ENCODE measurements at regions not wholly inside any gene's neighbourhood (a gene's known extent, or its start where the extent isn't known, plus 50 kb on each side); places are given as distances from the start of the nearest gene placed in this dataset.

DNA sequence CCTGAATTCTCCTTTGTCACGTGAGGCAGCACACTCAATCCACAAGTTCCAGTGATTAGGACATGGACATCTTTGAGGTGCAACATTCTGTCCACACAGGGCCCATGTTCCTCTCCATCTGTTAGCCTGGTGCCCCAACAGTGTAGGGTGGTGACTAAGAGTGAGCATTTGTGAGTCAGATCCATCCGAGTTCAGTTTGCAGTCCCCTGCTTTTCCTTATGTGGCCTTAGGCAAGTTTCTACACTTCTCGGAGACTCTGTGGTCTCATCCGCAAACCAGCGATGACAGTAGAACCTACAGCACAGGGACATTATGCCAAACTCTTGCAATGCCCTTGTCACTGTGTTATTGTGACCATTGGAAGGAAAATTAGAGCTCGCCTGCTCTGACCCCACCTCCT lies 178.7 kb upstream of the CDH4 start:
- no peak for TF ChIP-seq ZFX (IDR thresholded peaks at IDR 0.05)
- no peak for TF ChIP-seq CTCF (conservative IDR thresholded peaks at IDR 0.05)
- H3K27ac ChIP-seq: no peak overlapping the region

DNA sequence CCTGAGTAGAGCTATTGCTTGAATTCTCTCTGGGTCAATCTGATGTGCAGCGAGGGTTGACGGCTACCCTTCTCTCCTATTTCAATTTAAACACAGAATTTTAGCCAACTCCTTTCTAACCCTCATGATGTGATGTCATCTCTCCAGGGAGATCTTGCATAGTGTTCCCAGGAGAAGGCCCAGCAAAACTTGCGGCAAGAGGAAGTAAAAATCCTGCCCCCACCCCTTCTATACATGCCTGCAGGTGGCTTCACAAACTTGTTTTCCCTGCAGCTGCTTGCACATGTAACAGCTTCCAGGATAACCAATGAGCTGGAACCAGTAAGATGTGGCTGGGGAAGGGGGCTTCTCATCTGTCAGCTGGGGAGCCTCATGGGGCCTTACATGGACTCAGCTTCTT lies 169.3 kb upstream of the CDH4 start:
- TF ChIP-seq ZFX (IDR thresholded peaks at IDR 0.05) (no peak), CTCF (conservative IDR thresholded peaks at IDR 0.05) (no peak)
- no peak overlapping the region for H3K27ac ChIP-seq

DNA sequence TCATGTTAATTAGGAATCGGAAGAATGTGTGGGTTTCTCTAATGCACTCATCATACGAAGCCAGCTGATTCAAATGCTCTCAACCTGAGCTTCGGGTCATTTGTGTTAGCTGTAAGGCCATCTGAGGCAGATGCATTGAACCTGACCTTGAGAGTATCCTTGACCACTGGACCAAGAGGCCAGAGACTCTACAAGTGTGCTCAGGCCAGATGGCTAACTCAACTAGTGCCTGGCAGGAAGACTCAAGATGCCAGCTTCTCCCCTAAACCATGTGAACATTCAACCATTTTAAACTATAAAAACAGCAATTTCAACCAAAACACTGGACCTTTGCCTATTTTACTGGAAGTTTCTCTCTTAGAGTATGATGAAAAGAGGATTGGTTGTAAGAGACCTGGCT lies 168.6 kb upstream of the CDH4 start:
- no peak overlapping the region for H3K27ac ChIP-seq
- no peak for TF ChIP-seq ZFX (IDR thresholded peaks at IDR 0.05)
- TF ChIP-seq CTCF (conservative IDR thresholded peaks at IDR 0.05): no peak

DNA sequence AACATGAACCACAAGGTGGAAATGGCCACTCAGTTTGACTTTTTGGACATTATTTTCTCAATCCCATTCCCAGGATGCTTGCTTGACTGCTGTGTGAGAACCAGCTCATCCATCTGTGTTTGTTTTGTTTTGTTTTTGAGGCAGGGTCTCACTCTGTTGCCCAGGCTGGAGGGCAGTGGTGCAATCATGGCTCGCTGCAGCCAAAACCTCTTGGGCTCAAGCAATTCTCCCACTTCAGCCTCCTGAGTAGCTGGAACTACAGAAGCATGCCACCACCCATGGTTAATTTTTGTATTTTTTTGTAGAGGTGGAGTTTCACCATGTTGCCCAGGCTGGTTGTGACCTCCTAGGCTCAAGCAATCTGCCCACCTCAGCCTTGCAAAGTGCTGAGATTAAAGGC lies 166.0 kb upstream of the CDH4 start:
- no peak overlapping the region for H3K27ac ChIP-seq
- TF ChIP-seq ZFX (IDR thresholded peaks at IDR 0.05) (no peak), CTCF (conservative IDR thresholded peaks at IDR 0.05) (no peak)

- no peak overlapping the region for H3K27ac ChIP-seq
- TF ChIP-seq CTCF (conservative IDR thresholded peaks at IDR 0.05) (no peak), ZFX (IDR thresholded peaks at IDR 0.05) (no peak)
These were observed 161.5 kb upstream of the CDH4 start for GRCh38 chr20:61090541-61090940.

- H3K27ac ChIP-seq: no peak overlapping the region
These were observed 159.8 kb upstream of the CDH4 start for GRCh38 chr20:61092251-61092650.

DNA sequence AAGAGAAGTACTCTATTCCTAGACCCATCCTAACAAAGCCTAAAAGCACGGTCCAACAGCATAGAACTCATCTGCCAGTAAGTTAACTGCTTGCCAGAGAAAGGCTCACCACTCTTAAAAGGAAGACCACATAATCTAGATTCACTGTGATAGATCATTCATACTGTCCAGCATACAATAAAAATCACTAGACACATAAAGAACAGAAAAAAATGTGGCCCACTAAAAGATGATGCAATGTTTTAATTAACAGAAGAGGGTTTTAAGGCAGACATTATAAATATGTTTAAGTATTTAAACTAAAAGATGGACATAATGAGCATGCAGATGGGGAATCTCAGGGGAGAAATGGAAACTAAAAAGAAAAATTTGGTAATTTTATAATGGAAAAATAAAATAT lies 157.5 kb upstream of the CDH4 start:
- no peak for TF ChIP-seq ZFX (IDR thresholded peaks at IDR 0.05)
- no peak for TF ChIP-seq CTCF (conservative IDR thresholded peaks at IDR 0.05)
- H3K27ac ChIP-seq: no peak overlapping the region

More at GRCh38 chr20:61092251-61092650, 159.8 kb upstream of the CDH4 start:
- TF ChIP-seq CTCF (conservative IDR thresholded peaks at IDR 0.05) (no peak), ZFX (IDR thresholded peaks at IDR 0.05) (no peak)
